Ishikawa (cell line): ENCODE measurements at regions not wholly inside any gene's neighbourhood (a gene's known extent, or its start where the extent isn't known, plus 50 kb on each side); places are given as distances from the start of the nearest gene placed in this dataset.

ENCODE experiments used
- CEBPB ChIP-seq: IDR thresholded peaks from 2 replicates; pipeline ENCODE4 v1.6.1; 2012
- CREB1 ChIP-seq: IDR thresholded peaks from 2 replicates; pipeline ENCODE4 v1.6.1; 2012; ENCODE audit warnings: low read depth
- EGR1 ChIP-seq: IDR thresholded peaks from 2 replicates; pipeline ENCODE4 v1.6.1; 2012
- EP300 ChIP-seq: IDR thresholded peaks from 2 replicates; pipeline ENCODE4 v1.6.1; 2012; ENCODE audit warnings: borderline replicate concordance
- FOXM1 ChIP-seq: IDR thresholded peaks from 2 replicates; pipeline ENCODE4 v1.6.1; 2012; ENCODE audit warnings: low read depth, borderline replicate concordance
- MAX ChIP-seq: IDR thresholded peaks from 2 replicates; pipeline ENCODE4 v1.6.1; 2012
- NFIC ChIP-seq: IDR thresholded peaks from 2 replicates; pipeline ENCODE4 v1.6.1; 2012
- RAD21 ChIP-seq: IDR thresholded peaks from 2 replicates; pipeline ENCODE4 v1.6.1; 2012; ENCODE audit warnings: low read depth
- REST ChIP-seq: IDR thresholded peaks from 2 replicates; pipeline ENCODE4 v1.6.1; 2012; ENCODE audit warnings: low read depth, mild to moderate bottlenecking
- TAF1 ChIP-seq: IDR thresholded peaks from 2 replicates; pipeline ENCODE4 v1.6.1; 2012; ENCODE audit warnings: low read depth, mild to moderate bottlenecking
- TCF12 ChIP-seq: IDR thresholded peaks from 2 replicates; pipeline ENCODE4 v1.6.1; 2012; ENCODE audit warnings: low read depth
- TEAD4 ChIP-seq: IDR thresholded peaks from 2 replicates; pipeline ENCODE4 v1.6.1; 2012
- USF1 ChIP-seq: IDR thresholded peaks from 2 replicates; pipeline ENCODE4 v1.6.1; 2012
- YY1 ChIP-seq: IDR thresholded peaks from 2 replicates; pipeline ENCODE4 v1.6.1; 2012; ENCODE audit warnings: low read depth
- ZBTB7A ChIP-seq: IDR thresholded peaks from 2 replicates; pipeline ENCODE4 v1.6.1; 2012; ENCODE audit warnings: low read depth

- TF ChIP-seq RAD21 (no peak), ZBTB7A (no peak), CEBPB (no peak), REST (no peak), USF1 (no peak), YY1 (no peak), CREB1 (no peak), EGR1 (no peak), FOXM1 (no peak), TCF12 (no peak), NFIC (no peak), MAX (no peak), TAF1 (no peak), EP300 (no peak), TEAD4 (no peak)
Observed at GRCh38 chr13:112263152-112263551, 113.0 kb upstream of the SPACA7 start.

GRCh38 chr13:112267660-112268059, 108.5 kb upstream of the SPACA7 start:
- TF ChIP-seq REST, result no peak
- no peak for TF ChIP-seq EP300
- no peak for TF ChIP-seq USF1
- TF ChIP-seq CREB1, result no peak
- no peak for TF ChIP-seq FOXM1
- no peak for TF ChIP-seq MAX
- no peak for TF ChIP-seq ZBTB7A
- no peak for TF ChIP-seq CEBPB
- no peak for TF ChIP-seq TEAD4
- TF ChIP-seq EGR1, result no peak
- no peak for TF ChIP-seq RAD21
- no peak for TF ChIP-seq TCF12
- no peak for TF ChIP-seq TAF1
- TF ChIP-seq YY1, result no peak
- TF ChIP-seq NFIC, result no peak

GRCh38 chr13:112270951-112271350, 105.2 kb upstream of the SPACA7 start:
- TF ChIP-seq EGR1, result no peak

GRCh38 chr13:112320303-112320702, 55.9 kb upstream of the SPACA7 start:
- TF ChIP-seq EP300 (no peak), ZBTB7A (no peak), TEAD4 (no peak), NFIC (no peak), CREB1 (no peak), RAD21 (no peak), CEBPB (no peak), YY1 (no peak), REST (no peak), FOXM1 (no peak), TAF1 (no peak), MAX (no peak), USF1 (no peak), EGR1 (no peak), TCF12 (no peak)

- no peak for TF ChIP-seq TEAD4
- no peak for TF ChIP-seq TCF12
- TF ChIP-seq NFIC, result no peak
- no peak for TF ChIP-seq FOXM1
- no peak for TF ChIP-seq EGR1
- no peak for TF ChIP-seq MAX
- no peak for TF ChIP-seq CEBPB
- TF ChIP-seq REST, result no peak
Observed at GRCh38 chr13:112322557-112322956, 53.6 kb upstream of the SPACA7 start.
